HEK293 (cell line): ENCODE measurements at regions not wholly inside any gene's neighbourhood (a gene's known extent, or its start where the extent isn't known, plus 50 kb on each side); places are given as distances from the start of the nearest gene placed in this dataset.

ENCODE experiments used
- CTCF ChIA-PET: fragments of 350-600 bp; formaldehyde crosslinking; extraction: SDS; loops from one replicate; lab custom pipeline; 2021; ENCODE audit warnings: antibody characterized with exemption; lab: Yijun Ruan, JAX
- POLR2A ChIA-PET: fragments of 300-600 bp; formaldehyde crosslinking; extraction: SDS; loops from one replicate; lab custom pipeline; 2020; ENCODE audit warnings: antibody characterized with exemption, inconsistent platforms; lab: Yijun Ruan, JAX
- H3K27ac ChIP-seq: fragments of 200-500 bp; sonication (Bioruptor generic); 2 replicates; pipeline ENCODE4 v1.5.1; 2014; ENCODE audit warnings: low read depth, low read length, control low read depth, inconsistent platforms; ENCODE audit errors: extremely low read depth
- H3K36me3 ChIP-seq, 2 experiments: fragments of 200-500 bp in 1 of 2; sonication (Bioruptor generic) in 1 of 2; 1 replicate in 1 of 2; 2 replicates in 1 of 2; pipeline ENCODE4 v1.5.1; 2014 to 2017; ENCODE audit warnings: inconsistent platforms in 2 of 2, low read length in 2 of 2; ENCODE audit not compliant: control insufficient read depth in 2 of 2, insufficient read depth in 1 of 2
- H3K4me1 ChIP-seq: fragments of 200-500 bp; sonication (Bioruptor generic); 2 replicates; pipeline ENCODE4 v1.5.1; 2014; ENCODE audit warnings: mild to moderate bottlenecking, low read length, inconsistent platforms; ENCODE audit not compliant: control insufficient read depth, insufficient read depth
- H3K4me3 ChIP-seq: 2 replicates; pipeline ENCODE4 v1.5.1; 2011; ENCODE audit warnings: low read depth, mild to moderate bottlenecking, control low read depth, low read length, moderate library complexity
- H3K9me3 ChIP-seq: fragments of 200-500 bp; sonication (Bioruptor generic); 2 replicates; pipeline ENCODE4 v1.5.1; 2014; ENCODE audit warnings: low read depth, low read length, inconsistent platforms; ENCODE audit not compliant: control insufficient read depth, insufficient read depth
- BCL11B ChIP-seq: fragments of 450-650 bp; formaldehyde crosslinking; IDR thresholded peaks from 2 replicates; pipeline ENCODE4 v1.5.1; 2016; ENCODE audit warnings: low read depth, missing biosample characterization, missing genetic modification characterization
- OVOL3 ChIP-seq: fragments of 450-650 bp; formaldehyde crosslinking; IDR thresholded peaks from 2 replicates; pipeline ENCODE4 v1.5.1; 2016; ENCODE audit warnings: missing biosample characterization, missing genetic modification characterization
- SCRT2 ChIP-seq: fragments of 450-650 bp; formaldehyde crosslinking; IDR thresholded peaks from 2 replicates; pipeline ENCODE4 v1.5.1; 2016; ENCODE audit warnings: missing biosample characterization, missing genetic modification characterization
- SP3 ChIP-seq: fragments of 450-650 bp; formaldehyde crosslinking; IDR thresholded peaks from 2 replicates; pipeline ENCODE4 v1.5.1; 2016; ENCODE audit warnings: missing biosample characterization, missing genetic modification characterization
- YY2 ChIP-seq: fragments of 450-650 bp; formaldehyde crosslinking; IDR thresholded peaks from 2 replicates; pipeline ENCODE4 v1.5.1; 2016; ENCODE audit warnings: missing biosample characterization, missing genetic modification characterization
- ZBTB17 ChIP-seq: fragments of 450-650 bp; formaldehyde crosslinking; IDR thresholded peaks from 2 replicates; pipeline ENCODE4 v1.5.1; 2016; ENCODE audit warnings: missing biosample characterization, missing genetic modification characterization
- ZBTB44 ChIP-seq: fragments of 450-650 bp; IDR thresholded peaks from 2 replicates; pipeline ENCODE4 v1.5.1; 2018; ENCODE audit warnings: missing biosample characterization, mild to moderate bottlenecking, missing genetic modification characterization
- ZBTB7A ChIP-seq: fragments of 450-650 bp; formaldehyde crosslinking; IDR thresholded peaks from 2 replicates; pipeline ENCODE4 v1.5.1; 2016; ENCODE audit warnings: low read depth, missing biosample characterization, missing genetic modification characterization
- ZFP37 ChIP-seq: fragments of 450-650 bp; formaldehyde crosslinking; IDR thresholded peaks from 2 replicates; pipeline ENCODE4 v1.5.1; 2016; ENCODE audit warnings: missing biosample characterization, missing genetic modification characterization
- ZNF155 ChIP-seq: fragments of 450-650 bp; formaldehyde crosslinking; IDR thresholded peaks from 2 replicates; pipeline ENCODE4 v1.5.1; 2016; ENCODE audit warnings: missing biosample characterization, missing genetic modification characterization
- ZNF174 ChIP-seq: fragments of 450-650 bp; formaldehyde crosslinking; IDR thresholded peaks from 2 replicates; pipeline ENCODE4 v1.5.0; 2017; ENCODE audit warnings: missing biosample characterization, mild to moderate bottlenecking, missing genetic modification characterization
- ZNF354C ChIP-seq: fragments of 450-650 bp; formaldehyde crosslinking; IDR thresholded peaks from 2 replicates; pipeline ENCODE4 v1.5.1; 2016; ENCODE audit warnings: missing biosample characterization, missing genetic modification characterization, low read depth, borderline replicate concordance
- ZNF501 ChIP-seq: fragments of 450-650 bp; formaldehyde crosslinking; IDR thresholded peaks from 2 replicates; pipeline ENCODE4 v1.5.1; 2016; ENCODE audit warnings: missing biosample characterization, missing genetic modification characterization
- ZNF560 ChIP-seq: fragments of 450-650 bp; formaldehyde crosslinking; IDR thresholded peaks from 2 replicates; pipeline ENCODE4 v1.5.1; 2017; ENCODE audit warnings: missing biosample characterization, missing genetic modification characterization, borderline replicate concordance
- ZNF621 ChIP-seq: fragments of 450-650 bp; formaldehyde crosslinking; IDR thresholded peaks from 2 replicates; pipeline ENCODE4 v1.5.1; 2017; ENCODE audit warnings: missing biosample characterization, missing genetic modification characterization
- ZNF624 ChIP-seq: fragments of 450-650 bp; formaldehyde crosslinking; IDR thresholded peaks from 2 replicates; pipeline ENCODE4 v1.5.1; 2017; ENCODE audit warnings: missing biosample characterization, missing genetic modification characterization
- ZNF768 ChIP-seq: fragments of 450-650 bp; formaldehyde crosslinking; IDR thresholded peaks from 2 replicates; pipeline ENCODE4 v1.5.1; 2018; ENCODE audit warnings: missing biosample characterization, mild to moderate bottlenecking, missing genetic modification characterization
- ZNF791 ChIP-seq: fragments of 450-650 bp; formaldehyde crosslinking; IDR thresholded peaks from 2 replicates; pipeline ENCODE4 v1.5.1; 2016; ENCODE audit warnings: missing biosample characterization, missing genetic modification characterization
- ZNF830 ChIP-seq: fragments of 450-650 bp; IDR thresholded peaks from 2 replicates; pipeline ENCODE4 v1.5.0; 2018; ENCODE audit warnings: missing biosample characterization, missing genetic modification characterization, low read depth, mild to moderate bottlenecking, moderate library complexity
- ZSCAN23 ChIP-seq: fragments of 450-650 bp; formaldehyde crosslinking; IDR thresholded peaks from 2 replicates; pipeline ENCODE4 v1.5.1; 2016; ENCODE audit warnings: missing biosample characterization, missing genetic modification characterization
- TF ChIP-seq, protein P1 (sequence below): fragments of 450-650 bp; formaldehyde crosslinking; optimal IDR thresholded peaks from 2 replicates; pipeline ENCODE3; 2016; ENCODE audit warnings: missing biosample characterization, mild to moderate bottlenecking, missing genetic modification characterization
- TF ChIP-seq, protein P2 (sequence below): fragments of 450-650 bp; formaldehyde crosslinking; IDR thresholded peaks from 2 replicates; pipeline ENCODE4 v1.5.1; 2016; ENCODE audit warnings: missing biosample characterization, missing genetic modification characterization

DNA sequence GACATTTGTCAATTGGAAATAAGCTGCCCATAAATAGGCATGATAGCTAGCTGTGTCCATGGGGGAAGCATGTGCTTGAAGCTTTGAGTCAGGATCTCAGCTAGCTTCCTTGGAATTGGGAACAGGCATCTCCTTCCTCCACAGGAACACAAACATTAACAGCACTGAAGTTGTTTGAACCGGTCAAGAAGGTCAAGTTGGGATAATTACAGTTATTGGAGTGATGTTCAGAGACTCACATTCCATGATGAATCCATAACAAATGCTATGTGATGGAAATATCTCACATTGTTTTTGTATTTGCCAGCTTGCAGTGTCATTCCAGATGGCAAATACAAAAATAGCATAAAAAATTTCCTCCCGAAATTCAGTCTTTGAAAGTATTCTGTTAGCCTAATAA lies 347.6 kb upstream of the SMIM21 start (continued):
- no peak for TF ChIP-seq ZFP37 (tag by site-specific recombination)
- no peak for TF ChIP-seq ZBTB7A (tag by site-specific recombination)
- no peak for TF ChIP-seq ZNF791 (tag by site-specific recombination)
- TF ChIP-seq ZNF624 = no peak
- TF ChIP-seq BCL11B (tag by site-specific recombination) = no peak
- no peak for TF ChIP-seq ZBTB17 (tag by site-specific recombination)
- TF ChIP-seq, protein P1, sequence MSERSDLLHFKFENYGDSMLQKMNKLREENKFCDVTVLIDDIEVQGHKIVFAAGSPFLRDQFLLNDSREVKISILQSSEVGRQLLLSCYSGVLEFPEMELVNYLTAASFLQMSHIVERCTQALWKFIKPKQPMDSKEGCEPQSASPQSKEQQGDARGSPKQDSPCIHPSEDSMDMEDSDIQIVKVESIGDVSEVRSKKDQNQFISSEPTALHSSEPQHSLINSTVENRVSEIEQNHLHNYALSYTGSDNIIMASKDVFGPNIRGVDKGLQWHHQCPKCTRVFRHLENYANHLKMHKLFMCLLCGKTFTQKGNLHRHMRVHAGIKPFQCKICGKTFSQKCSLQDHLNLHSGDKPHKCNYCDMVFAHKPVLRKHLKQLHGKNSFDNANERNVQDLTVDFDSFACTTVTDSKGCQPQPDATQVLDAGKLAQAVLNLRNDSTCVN (tag by site-specific recombination) = no peak
- no peak for TF ChIP-seq ZNF768 (tag by site-specific recombination)
- no peak for TF ChIP-seq SCRT2 (tag by site-specific recombination)

GRCh38 chr18:75773618-75774017 lies 346.1 kb upstream of the SMIM21 start:
- ChIA-PET CTCF (interaction anchor here (0.6 kb wide), 1 partner anchor 15 kb away, joined by 3 read pairs; no protein-coding TSS in a partner anchor), POLR2A (no interaction called here)
- no peak overlapping the region for H3K4me3 ChIP-seq
- H3K9me3 ChIP-seq = no peaks in the 10 kb centered on the region
- H3K4me1 ChIP-seq = no peaks in the 10 kb centered on the region
- H3K27ac ChIP-seq = no peak overlapping the region
- no peaks in the 10 kb centered on the region for H3K36me3 ChIP-seq
- TF ChIP-seq ZNF155 (tag by site-specific recombination) = no peak

DNA sequence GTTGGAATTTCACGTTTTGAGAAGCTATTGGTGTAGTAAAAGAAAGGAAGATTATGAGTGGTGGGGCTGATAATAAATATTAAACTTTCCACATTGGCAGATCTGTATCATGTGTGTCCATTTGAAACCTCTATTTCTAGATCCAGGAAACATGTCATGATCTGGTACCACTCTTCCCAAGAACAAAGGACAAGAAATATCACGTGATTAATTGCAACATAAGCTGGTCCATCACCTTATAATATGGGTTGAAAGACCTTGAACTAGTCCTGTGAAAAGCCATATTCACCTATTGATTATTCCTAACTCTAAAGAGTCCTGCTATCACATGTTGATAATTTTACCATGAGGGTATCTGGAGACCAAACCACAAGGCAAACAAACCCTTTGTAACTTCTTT lies 335.3 kb upstream of the SMIM21 start:
- TF ChIP-seq ZNF830 (tag by site-specific recombination) (no peak), ZSCAN23 (tag by site-specific recombination) (no peak), ZNF621 (tag by site-specific recombination) (no peak), ZNF560 (tag by site-specific recombination) (no peak), ZNF354C (no peak), ZNF501 (tag by site-specific recombination) (no peak)
- TF ChIP-seq, protein P2, sequence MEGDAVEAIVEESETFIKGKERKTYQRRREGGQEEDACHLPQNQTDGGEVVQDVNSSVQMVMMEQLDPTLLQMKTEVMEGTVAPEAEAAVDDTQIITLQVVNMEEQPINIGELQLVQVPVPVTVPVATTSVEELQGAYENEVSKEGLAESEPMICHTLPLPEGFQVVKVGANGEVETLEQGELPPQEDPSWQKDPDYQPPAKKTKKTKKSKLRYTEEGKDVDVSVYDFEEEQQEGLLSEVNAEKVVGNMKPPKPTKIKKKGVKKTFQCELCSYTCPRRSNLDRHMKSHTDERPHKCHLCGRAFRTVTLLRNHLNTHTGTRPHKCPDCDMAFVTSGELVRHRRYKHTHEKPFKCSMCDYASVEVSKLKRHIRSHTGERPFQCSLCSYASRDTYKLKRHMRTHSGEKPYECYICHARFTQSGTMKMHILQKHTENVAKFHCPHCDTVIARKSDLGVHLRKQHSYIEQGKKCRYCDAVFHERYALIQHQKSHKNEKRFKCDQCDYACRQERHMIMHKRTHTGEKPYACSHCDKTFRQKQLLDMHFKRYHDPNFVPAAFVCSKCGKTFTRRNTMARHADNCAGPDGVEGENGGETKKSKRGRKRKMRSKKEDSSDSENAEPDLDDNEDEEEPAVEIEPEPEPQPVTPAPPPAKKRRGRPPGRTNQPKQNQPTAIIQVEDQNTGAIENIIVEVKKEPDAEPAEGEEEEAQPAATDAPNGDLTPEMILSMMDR (tag by site-specific recombination) = no peak
- CTCF ChIA-PET = interaction anchor here (0.8 kb wide), 1 partner anchor 9 kb away, joined by 3 read pairs; no protein-coding TSS in a partner anchor
- no peaks in the 10 kb centered on the region for H3K9me3 ChIP-seq
- H3K36me3 ChIP-seq = no peaks in the 10 kb centered on the region
- H3K27ac ChIP-seq = no peak overlapping the region
- POLR2A ChIA-PET = no interaction called here
- H3K4me1 ChIP-seq = no peaks in the 10 kb centered on the region
- no peak overlapping the region for H3K4me3 ChIP-seq

GRCh38 chr18:75760208-75760607 lies 332.7 kb upstream of the SMIM21 start:
- ChIA-PET CTCF (no interaction called here), POLR2A (no interaction called here)
- H3K4me1 ChIP-seq = no peaks in the 10 kb centered on the region
- TF ChIP-seq ZBTB44 (tag by site-specific recombination) (no peak), SP3 (tag by site-specific recombination) (no peak), ZNF621 (tag by site-specific recombination) (no peak), OVOL3 (no peak), ZNF174 (tag by site-specific recombination) (no peak), YY2 (tag by site-specific recombination) (no peak)
- no peak overlapping the region for H3K4me3 ChIP-seq
- no peaks in the 10 kb centered on the region for H3K9me3 ChIP-seq
- no peaks in the 10 kb centered on the region for H3K36me3 ChIP-seq
- H3K27ac ChIP-seq = no peak overlapping the region
